Stimulated activated CD4-positive, alpha-beta T cell treated with anti-CD3 and anti-CD28 coated beads, TNF-alpha, amount 100 ng/mL, for 24 hours (primary cell): ENCODE measurements at regions not wholly inside any gene's neighbourhood (a gene's known extent, or its start where the extent isn't known, plus 50 kb on each side); places are given as distances from the start of the nearest gene placed in this dataset.
"Not testable (repeated sequence)": the region's sequence is repeated elsewhere in the genome, so short reads cannot be mapped to it uniquely, and the experiment has no call there.

Source experiments
- DNase-seq, 3 experiments: peaks; one replicate each; pipeline ENCODE4 v3.0.0-alpha.2; 2020; ENCODE audit warnings: low read depth in 3 of 3

DNA sequence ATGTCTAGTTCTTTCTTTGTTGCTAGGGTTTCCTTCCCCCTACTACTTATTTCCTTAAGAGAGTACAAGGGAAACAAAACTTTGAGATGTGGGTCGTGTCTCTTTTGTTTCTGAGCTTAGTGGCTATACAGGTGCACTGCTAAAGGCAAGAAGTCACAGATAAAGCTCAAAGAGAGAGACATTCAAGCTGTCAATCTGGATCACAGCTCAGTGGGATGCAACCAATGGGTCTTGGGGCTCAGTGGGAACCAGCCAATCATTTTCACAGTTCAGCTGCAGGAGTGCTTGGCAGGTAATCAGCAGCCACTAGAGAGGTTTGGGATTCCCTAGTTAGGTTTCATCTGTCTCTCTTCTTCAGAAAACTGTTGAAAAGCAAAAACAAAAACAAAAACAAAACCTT is 135.4 kb upstream of the SGCD start:
- no peak for DNase-seq

DNA sequence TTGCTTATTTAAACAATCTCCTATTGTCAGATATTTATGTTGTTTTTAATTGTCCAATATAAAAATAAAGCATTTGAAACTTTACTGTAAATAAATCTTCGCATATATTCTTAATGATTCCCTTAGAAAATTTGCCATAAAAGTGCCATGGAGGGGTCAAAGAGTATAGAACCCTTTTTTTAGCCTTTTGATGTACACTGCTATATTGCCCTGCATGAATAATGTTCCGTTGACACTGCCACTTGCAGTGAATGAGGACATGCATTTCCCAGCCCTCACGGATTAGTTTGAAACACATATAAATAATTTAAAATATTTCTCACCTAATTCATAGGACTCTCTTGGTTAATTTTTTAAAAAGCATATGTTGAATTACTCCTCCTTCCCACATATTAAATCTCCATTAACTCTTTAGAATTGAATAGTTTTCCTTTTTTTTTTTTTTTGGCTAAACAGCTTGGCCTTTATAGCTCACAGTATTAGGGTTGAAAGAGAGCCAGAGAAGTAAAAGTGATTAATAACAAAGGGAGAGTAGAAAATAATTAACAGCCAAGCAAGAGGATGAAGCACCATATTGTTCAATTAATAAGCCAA is 129.8 kb upstream of the SGCD start:
- no peak for DNase-seq

DNA sequence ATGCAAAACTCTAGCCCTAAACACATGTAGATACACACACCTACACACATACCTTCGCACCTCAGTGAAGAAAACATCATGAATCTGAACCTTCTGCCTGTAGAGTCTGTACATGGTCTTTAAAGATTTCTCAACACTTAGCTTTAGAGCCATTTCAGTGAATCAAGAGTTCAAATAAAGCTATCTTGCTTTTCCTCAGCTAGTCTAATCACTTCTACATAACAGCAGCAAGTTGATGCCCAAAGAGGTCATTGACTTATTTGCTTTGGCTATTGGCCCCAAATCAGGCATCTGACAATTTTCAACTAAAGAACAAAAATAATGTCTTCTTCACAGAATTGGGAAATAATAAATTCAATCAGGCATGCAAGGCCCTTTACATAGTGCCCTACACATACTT is 127.9 kb upstream of the SGCD start:
- DNase-seq: no peak

DNA sequence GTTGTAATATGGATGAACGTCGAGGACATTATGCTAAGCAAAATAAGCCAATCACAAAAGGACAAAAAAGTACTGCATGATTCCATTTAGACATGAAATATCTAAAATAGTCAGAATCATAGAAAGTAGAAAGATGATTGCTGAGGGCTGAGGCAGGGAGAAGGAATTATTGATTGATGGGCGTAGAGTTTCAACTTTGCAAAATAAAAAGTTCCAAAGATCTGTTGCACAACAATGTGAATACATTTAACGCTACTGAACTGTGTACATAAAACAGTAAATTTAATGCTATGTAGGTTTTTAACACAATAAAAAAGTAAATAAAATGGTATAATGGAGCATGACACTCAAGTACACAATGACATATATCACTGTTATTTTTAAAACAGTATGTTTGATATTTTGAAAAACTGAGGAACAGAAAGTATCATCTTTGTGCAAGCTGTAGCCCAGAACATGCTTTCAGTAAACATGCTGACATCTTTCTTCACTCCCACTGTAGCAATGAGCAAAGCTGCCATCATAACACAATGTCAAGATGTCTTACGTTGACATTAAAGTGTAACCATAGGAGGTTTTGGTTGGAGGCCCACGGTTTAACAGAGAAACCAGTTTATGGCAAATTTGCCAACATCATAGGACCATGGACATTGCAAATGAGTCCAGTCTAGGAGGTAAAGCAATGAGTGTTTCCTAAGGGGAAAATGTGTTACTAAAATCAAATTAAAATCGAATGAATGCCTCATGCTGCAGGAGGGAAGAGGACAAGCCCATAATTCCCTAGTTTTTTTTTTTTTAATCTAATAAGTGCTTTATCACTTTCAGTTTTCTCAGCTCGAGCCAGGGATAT is 125.8 kb upstream of the SGCD start:
- no peak for DNase-seq

DNA sequence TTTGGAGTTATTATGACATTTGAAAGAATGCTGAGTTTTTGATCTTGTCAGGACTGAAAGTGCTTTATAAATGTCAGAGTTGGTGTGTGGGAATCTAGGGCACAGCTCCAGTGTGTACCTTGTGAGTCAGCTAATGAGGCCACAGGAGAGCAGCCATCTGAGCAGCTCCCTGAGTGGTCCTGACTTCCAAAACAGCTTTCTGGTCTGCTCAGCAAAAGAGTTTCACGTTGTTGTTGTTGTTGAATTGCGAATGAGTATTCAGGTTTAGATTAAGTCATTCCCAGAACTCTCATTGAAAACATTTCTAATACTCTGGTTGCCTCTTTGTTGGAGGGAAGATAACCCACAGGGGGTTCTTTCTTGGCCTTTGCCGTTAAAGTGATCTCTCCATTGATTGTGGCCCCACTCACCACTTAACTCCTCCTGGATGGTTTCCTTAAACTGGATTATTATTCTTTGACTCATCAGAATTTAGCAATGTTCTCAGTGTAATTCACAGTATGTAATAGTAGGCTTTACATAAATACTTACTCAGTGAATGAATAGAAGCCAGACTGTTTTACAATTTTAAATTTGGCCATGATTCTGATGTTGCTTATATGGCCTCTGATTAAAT is 125.1 kb upstream of the SGCD start:
- no peak for DNase-seq

DNA sequence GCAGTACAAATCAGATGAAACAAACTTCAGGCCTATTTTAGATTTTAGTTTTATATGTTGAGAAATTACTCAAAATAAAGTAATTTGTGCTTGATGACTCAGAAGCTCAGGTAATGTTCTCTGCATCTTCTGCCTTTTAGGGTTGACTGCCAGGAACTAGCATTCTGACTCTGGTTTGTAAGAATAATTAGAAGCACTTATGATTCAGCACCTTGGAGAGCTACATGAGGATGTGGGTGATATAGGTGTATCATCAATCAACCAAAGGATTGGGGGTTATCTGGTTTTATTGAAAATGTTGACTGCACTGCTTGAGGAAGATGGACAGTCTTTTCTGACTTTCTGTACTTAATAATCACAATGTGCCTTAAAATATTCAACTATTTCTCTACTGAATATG is 118.7 kb upstream of the SGCD start:
- DNase-seq: no peak

DNA sequence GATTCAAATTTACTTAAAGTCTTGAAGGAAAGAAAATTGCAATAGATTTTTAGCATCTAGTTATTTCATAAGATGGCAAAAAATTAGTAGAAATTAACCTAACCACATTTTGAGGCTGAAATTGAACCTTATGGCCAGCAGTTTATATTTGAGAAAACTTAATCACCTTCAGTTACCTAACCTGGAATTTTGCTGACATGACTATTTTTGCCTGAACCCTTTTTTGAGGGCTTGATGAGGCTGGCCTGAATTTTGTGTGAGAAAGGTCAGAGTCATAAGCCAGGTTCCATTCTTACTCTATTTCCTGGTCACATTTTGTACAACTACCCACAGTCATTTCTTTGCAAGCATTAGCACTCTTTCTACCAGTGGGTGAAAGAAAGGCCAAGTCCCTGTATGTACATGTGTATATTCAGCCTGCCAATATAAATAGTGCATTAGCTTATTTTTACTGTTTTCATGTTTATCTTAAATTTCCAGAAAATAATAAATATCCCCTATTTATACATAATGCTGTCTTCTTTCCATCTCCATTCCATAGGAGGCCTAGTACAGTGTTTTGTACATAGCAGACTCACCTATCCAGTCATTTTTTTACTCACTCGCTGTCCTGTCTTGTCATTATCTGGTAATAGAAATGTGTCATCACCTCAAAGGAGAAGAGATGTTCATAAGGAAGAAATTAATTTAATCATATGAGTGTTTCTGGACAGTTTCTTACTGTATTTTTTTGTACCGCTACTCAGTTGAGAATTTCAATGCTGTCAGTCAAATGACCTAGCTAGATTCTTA is 108.4 kb upstream of the SGCD start:
- DNase-seq: no peak

DNA sequence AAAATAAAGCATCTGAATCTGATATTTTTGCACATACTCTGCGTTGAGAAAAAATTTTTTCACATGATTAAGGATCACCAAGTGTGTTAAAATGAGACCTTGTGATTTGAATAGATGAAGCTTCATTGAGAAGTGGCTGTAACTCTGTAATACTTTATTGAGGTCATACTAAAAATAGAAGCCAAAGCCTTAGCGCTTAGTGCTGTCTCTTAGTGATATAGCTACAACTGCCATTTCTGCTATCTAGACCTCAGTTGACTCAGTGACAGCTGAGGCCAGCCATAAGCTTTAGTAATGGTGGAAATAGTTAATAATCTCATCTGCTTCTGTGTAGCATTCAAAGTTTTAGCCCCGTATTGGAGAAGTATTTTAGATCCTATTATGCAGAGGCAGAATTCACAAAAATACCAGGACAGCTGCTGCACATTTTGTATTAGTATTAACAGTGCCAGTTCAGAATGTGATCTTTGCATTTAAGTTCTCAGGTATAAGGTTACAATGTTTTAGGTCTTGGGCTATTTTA is 107.4 kb upstream of the SGCD start:
- DNase-seq: no peak

DNA sequence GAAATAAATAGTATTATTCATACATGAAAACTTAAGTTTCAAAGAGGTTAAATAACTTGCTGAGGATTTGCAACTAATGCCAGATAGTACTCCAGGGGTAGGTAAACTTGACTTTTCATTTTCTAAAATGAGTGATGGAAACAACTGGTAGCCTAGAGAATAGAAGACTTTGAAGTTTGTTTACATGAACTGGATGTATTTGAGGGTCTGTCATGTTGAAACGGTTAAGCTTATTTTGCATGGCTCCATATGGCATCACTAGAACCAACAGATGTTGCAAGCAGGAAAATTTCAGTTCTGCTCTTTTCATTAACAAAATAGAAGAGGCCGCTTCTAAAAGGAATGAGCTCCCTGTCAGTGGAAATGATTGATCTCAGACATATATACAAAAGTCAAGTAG is 105.1 kb upstream of the SGCD start:
- no peak for DNase-seq

DNA sequence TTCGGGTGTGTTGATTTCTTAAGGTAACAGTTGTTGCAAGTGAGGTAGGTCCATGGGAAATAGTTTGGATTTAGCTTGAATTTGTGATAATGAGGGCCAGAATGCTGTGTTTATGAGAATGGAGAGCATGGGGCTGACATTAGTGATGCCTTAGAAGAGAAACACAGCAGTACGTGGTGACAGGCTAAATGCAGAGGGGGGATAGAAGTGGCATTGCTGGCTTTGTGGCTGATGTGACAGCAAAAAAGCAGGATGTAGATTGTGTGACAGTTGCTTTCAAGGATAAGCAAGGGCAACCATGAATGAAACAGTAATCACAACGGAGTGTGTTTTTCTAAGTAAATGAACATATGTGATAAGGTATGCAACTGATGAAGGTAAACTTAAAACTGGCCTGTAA is 103.4 kb upstream of the SGCD start:
- DNase-seq: no peak

DNA sequence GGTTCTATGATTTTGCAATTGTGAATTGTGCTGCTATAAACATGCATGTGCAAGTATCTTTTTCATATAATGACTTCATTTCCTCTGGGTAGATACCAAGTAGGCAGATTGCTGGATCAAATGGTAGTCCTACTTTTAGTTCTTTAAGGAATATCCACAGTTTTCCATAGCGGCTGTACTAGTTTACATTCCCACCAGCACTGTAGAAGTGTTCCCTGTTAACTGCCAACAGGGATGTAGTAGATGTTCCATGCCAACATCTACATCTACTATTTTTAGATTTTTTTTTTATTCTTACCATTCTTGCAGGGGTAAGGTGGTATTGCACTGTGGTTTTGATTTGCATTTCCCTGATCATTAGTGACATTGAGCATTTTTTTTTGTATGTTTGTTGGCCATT is 100.5 kb upstream of the SGCD start:
- DNase-seq: not testable (repeated sequence)

DNA sequence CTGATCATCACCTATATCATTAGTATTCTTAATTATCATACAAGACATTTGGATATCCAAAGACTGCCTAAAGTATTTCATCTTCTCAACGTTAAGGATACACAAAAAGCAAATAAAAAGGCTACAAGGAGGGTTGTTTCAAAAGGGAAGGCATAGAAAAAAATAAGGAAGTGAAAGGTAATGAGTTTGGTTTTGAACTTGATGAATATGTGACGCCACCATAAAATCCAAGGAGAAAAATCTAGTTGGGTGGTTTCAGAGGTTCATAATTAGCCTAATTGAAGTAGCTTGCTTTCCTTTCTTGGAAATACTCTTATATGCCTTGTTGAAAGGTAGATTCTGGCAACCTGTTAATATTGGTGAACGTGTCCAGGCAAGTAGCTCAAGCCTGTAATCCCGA is 96.1 kb upstream of the SGCD start:
- DNase-seq: no peak

DNA sequence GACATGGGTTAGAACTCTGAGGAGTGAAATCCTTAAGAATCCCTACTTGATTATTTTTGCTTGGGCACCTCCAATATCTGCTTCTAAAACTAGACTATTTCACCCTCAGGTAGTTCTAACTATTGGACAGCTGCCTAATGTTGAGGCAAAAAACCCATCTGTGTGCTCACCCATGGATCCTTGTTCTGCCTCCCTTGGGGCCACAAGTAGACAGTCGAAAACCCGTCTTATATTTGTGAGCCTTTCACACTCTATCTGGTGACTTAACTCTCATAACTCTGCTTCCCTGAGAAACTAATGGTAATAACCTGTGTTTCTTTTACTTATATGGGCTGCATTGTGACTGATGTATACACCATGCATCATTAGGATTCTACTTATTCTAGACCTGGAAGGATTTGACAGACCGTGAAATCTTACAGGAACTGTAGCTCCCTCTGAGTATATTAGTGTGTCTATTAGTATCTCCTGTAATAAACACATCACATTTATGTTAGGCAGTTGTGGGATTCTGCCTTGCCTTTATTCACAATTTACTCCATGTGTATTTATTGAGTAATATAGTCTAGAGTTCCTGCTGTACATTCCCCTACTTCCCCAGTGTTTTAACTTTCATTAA is 94.6 kb upstream of the SGCD start:
- DNase-seq: no peak

DNA sequence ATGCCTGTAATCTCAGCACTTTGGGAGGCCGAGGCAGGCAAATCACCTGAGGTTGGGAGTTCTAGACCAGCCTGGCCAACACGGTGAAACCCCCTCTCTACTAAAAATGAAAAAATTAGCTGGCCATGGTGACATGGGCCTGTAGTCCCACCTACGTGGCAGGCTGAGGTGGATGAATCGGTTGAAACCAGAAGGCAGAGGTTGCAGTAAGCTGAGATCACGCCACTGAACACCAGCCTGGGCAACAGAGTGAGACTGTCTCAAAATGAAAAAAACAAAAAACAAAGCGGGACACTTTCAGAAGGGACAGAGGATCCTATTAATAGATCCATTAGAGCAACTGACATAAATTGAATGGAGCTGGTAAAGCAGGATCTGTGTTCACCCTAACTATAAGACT is 89.6 kb upstream of the SGCD start:
- DNase-seq: no peak

DNA sequence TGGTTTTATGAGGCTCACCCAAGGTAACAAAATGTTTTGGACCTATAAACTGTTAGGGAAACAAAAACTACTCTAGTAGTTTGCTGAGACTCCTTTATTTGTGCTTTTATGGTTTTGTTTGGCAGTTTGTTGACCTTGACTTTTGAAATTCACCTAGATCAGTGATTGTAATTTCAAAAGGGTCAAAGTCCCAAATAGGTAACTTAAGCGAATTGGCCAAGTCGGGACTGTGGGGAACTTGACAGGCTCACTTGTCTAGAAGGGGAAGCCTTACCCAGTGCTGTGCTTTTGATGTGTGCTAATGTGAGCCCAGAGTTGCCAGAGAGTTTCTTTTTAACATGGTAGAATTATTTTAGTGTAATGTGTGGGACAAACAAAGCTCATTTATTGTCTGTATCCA is 87.2 kb upstream of the SGCD start:
- DNase-seq: no peak

DNA sequence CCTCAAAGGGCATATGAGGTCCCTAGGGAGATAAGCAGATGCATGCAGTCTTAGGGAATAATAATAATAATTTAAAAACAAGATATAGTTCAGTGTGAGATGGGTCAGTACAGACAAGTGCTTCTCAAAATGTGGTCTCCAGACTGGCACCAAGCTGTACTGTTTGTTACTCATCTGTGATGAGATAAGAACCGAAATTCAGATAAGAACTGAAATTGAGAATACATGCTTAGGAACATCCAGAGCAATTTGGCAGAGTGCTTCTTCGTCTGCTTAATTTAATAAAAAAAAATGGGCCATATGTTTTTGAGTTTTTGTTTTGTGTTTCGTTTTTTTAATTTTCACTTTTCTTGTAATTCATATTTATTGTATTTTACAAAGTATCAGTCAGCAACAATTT is 86.5 kb upstream of the SGCD start:
- no peak for DNase-seq

DNA sequence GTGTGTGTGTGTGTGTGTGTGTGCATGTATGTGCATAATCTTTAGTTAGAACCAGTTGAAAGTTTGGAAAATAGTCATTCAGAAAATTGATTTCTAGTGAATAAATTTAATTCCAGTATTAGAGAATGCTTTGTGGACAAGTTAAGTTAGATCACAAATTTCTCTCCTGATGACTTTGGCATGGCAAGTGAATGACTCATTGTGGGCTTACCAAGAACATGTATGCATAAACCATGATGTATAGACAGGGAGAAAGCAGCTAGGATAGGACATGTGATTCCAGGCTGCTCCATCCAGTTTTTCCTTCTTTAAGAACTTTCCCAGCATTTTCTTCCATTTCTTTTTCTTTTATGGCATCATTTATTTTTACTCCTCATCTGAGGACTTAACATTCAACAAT is 85.7 kb upstream of the SGCD start:
- no peak for DNase-seq

DNA sequence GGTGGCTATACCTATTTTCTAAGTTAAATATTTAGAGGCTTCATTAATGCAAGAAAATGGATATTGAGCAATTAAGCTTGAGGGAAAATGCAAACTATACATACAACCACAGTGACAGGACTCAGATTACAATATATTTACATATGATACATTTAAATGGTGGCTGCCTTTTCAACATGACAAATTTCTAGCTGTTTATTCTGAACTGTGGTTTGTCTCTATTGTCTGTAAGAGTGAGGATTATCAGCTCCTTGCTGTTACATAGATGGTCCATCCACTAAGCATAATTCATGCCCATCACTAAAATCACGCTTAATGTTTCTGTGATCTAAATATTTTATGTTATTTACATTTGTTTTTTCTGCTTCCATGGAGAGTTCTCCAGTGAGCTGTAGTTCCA is 81.1 kb upstream of the SGCD start:
- no peak for DNase-seq

DNA sequence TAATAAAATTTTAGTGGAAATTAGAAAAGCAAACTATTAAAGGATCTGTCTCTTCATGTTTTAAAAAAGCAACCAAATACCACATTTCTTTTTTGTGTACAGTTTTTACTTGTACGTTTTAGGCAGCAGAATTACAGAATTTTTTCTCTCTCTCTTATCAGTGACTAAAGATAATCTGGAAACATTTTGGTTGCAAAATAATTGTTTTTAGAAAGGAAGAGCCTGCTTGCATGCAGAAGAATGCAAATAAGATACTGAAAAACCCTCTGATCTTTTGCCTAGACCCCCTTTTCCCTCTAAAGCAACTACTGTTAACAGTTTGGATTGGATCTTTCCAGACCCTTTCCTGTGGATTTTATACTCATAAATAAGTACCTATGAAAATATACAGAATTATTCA is 75.9 kb upstream of the SGCD start:
- no peak for DNase-seq

DNA sequence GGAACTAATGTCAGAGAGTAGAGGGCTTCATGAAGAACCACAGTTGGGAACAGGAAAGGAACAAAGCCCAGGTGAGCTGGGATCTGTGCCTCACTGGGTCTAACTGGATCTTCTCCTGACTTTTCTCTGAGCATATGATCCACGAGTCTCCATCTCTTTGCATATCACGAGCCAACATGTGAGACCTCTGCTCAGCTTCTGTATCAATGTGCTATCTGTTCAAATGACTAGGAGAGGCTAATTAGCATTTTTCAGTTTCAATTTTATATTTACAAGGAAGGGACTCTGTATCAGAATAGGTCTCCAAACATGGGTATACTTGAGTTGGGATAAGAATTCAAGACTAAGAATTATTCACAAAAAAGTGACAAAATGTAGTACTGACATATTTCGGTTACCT is 73.8 kb upstream of the SGCD start:
- DNase-seq: no peak

DNA sequence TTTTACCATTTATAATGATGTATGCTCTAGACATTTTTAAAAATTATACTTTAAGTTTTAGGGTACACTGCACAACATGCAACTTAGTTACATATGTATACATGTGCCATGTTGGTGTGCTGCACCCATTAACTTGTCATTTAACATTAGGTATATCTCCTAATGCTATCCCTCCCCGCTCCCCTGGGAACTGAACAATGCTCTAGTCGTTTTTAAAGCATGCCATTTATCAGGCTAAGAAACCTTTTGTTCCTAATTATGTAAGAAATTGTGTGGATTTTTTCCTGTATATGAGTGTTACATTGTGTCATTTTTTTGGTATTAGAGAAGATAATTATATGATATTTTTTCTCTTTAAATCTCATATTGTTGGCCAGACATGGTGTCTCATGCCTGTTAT is 72.8 kb upstream of the SGCD start:
- no peak for DNase-seq

DNA sequence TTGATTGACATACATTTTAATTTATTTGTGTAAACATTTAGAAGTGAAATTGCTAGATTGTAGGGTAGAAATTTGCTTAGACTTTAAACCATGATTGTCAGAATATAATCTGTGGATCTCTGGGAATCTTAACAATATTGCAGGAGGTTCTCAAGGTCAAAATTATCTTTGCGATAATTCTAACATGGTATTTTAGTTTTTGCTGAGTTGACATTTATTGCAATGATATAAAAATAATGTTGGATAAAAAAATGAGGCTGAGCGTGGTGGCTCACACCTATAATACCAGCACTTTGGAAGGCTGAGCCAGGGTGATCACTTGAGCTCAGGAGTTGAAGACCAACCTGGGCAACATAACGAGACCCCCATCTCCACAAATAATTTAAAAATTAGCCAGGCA is 70.3 kb upstream of the SGCD start:
- no peak for DNase-seq
